ENCODE measurements at regions not wholly inside any gene's neighbourhood (a gene's known extent, or its start where the extent isn't known, plus 50 kb on each side); places are given as distances from the start of the nearest gene placed in this dataset.
A peak's percentile ranks its signal among the peaks of the same experiment; 100 is the strongest.

- TF ChIP-seq, protein P1, sequence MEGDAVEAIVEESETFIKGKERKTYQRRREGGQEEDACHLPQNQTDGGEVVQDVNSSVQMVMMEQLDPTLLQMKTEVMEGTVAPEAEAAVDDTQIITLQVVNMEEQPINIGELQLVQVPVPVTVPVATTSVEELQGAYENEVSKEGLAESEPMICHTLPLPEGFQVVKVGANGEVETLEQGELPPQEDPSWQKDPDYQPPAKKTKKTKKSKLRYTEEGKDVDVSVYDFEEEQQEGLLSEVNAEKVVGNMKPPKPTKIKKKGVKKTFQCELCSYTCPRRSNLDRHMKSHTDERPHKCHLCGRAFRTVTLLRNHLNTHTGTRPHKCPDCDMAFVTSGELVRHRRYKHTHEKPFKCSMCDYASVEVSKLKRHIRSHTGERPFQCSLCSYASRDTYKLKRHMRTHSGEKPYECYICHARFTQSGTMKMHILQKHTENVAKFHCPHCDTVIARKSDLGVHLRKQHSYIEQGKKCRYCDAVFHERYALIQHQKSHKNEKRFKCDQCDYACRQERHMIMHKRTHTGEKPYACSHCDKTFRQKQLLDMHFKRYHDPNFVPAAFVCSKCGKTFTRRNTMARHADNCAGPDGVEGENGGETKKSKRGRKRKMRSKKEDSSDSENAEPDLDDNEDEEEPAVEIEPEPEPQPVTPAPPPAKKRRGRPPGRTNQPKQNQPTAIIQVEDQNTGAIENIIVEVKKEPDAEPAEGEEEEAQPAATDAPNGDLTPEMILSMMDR (IDR thresholded peaks at IDR 0.05; ENCODE audit: insufficient read depth, missing control alignments) = no peak
- no peak for FAIRE-seq
- DNase-seq (ENCODE audit: insufficient read length, low spot score) = no peak
Observed at GRCh38 chr2:195507447-195508138, 149.4 kb upstream of the SLC39A10 start.

GRCh38 chr2:195505701-195506100, 151.3 kb upstream of the SLC39A10 start:
- TF ChIP-seq, protein P1 (IDR thresholded peaks at IDR 0.05; ENCODE audit: insufficient read depth, missing control alignments) = no peak
- no peak for DNase-seq (ENCODE audit: insufficient read length, low spot score)
- FAIRE-seq = no peak

DNA sequence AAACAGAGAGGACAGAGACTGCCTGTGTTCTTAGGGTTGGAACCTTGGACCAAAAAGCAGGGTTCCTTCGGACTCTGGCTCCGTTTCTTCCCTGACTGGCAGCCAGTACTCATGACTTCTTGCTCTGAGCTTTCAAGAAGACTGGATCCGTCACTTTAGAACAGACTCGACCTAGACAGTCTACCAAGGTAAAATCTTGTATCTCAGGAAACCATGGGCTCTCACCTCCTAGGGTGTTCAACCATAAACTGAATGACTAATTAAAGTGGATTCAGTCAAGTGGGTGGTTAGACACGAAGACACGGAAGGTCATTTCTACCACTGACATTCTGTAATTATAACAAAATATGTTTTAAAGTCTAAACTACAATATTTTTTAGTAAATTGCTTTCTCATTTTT, 153.8 kb upstream of the SLC39A10 start:
- TF ChIP-seq, protein P1 (IDR thresholded peaks at IDR 0.05; ENCODE audit: insufficient read depth, missing control alignments) = no peak
- FAIRE-seq (no peak), DNase-seq (ENCODE audit: insufficient read length, low spot score) (no peak)

- TF ChIP-seq, protein P1 (IDR thresholded peaks at IDR 0.05; ENCODE audit: insufficient read depth, missing control alignments) = no peak
- DNase-seq (ENCODE audit: insufficient read length, low spot score) (no peak), FAIRE-seq (no peak)
Observed at GRCh38 chr2:195501746-195502145, 155.3 kb upstream of the SLC39A10 start.

GRCh38 chr2:195500879-195501278, 156.1 kb upstream of the SLC39A10 start:
- FAIRE-seq (no peak), DNase-seq (ENCODE audit: insufficient read length, low spot score) (no peak)
- TF ChIP-seq, protein P1 (IDR thresholded peaks at IDR 0.05; ENCODE audit: insufficient read depth, missing control alignments) = no peak

- TF ChIP-seq, protein P1 (IDR thresholded peaks at IDR 0.05; ENCODE audit: insufficient read depth, missing control alignments) = no peak
- FAIRE-seq = no peak
- no peak for DNase-seq (ENCODE audit: insufficient read length, low spot score)
Observed at GRCh38 chr2:195498839-195499490, 158.1 kb upstream of the SLC39A10 start.

DNA sequence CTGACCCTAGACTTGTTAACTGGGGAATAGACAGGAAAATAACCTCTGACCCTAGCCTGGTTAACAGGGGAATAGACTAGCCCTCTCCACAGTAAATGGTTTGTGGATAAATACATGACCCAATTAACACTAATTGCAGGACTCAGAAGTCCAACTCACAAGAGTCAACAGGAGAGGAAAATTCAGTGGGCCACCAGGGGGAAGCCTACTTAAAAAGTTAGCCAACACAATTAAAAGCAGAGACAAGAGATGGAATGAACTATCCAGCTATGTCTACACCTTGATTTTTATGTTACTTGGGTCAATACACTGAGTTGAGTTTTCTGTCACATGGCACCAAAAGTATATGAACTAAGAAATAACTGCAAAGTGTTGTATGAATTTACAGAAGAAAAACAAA, 158.8 kb upstream of the SLC39A10 start:
- TF ChIP-seq, protein P1 (IDR thresholded peaks at IDR 0.05; ENCODE audit: insufficient read depth, missing control alignments) = peak; percentile 11
- no peak for FAIRE-seq
- no peak for DNase-seq (ENCODE audit: insufficient read length, low spot score)

Measured in D721Med (cell line).